ENCODE measurements at regions not wholly inside any gene's neighbourhood (a gene's known extent, or its start where the extent isn't known, plus 50 kb on each side); places are given as distances from the start of the nearest gene placed in this dataset.

- Histone ChIP-seq H3K36me3 (no peaks in the 10 kb centered on the region), H3K27ac (no peak overlapping the region), H3K27me3 (replicated peaks; ENCODE audit: insufficient read depth) (no peaks in the 10 kb centered on the region), H3K4me3 (no peak overlapping the region), H3K9me3 (no peaks in the 10 kb centered on the region), H3K4me1 (ENCODE audit: control insufficient read depth in 1 of 2, low read depth in 2 of 2) (no peaks in the 10 kb centered on the region)
- DNase-seq (ENCODE audit: low spot score) (no peak), ATAC-seq (ENCODE audit: insufficient number of reproducible peaks, low FRiP score, low read depth) (no peak)
- TF ChIP-seq CTCF (IDR thresholded peaks at IDR 0.05) = no peak
These were observed 54.9 kb upstream of the IGF1 start for GRCh38 chr12:102535306-102535705.

- Histone ChIP-seq H3K4me3 (no peak overlapping the region), H3K36me3 (no peaks in the 10 kb centered on the region), H3K27ac (no peak overlapping the region), H3K27me3 (replicated peaks; ENCODE audit: insufficient read depth) (no peaks in the 10 kb centered on the region), H3K4me1 (ENCODE audit: control insufficient read depth in 1 of 2, low read depth in 2 of 2) (no peaks in the 10 kb centered on the region), H3K9me3 (no peaks in the 10 kb centered on the region)
- no peak for DNase-seq (ENCODE audit: low spot score)
- TF ChIP-seq CTCF (IDR thresholded peaks at IDR 0.05) = no peak
- no peak for ATAC-seq (ENCODE audit: insufficient number of reproducible peaks, low FRiP score, low read depth)
These were observed 54.5 kb upstream of the IGF1 start for GRCh38 chr12:102534899-102535298.

- DNase-seq (ENCODE audit: low spot score) (no peak), ATAC-seq (ENCODE audit: insufficient number of reproducible peaks, low FRiP score, low read depth) (no peak)
- Histone ChIP-seq H3K4me1 (ENCODE audit: control insufficient read depth in 1 of 2, low read depth in 2 of 2) (no peaks in the 10 kb centered on the region), H3K27me3 (replicated peaks; ENCODE audit: insufficient read depth) (no peaks in the 10 kb centered on the region), H3K4me3 (no peak overlapping the region), H3K9me3 (no peaks in the 10 kb centered on the region), H3K36me3 (no peaks in the 10 kb centered on the region), H3K27ac (no peak overlapping the region)
- TF ChIP-seq CTCF (IDR thresholded peaks at IDR 0.05) = no peak
These were observed 53.3 kb upstream of the IGF1 start for GRCh38 chr12:102533483-102534215.

All from thoracic aorta (tissue), 2 donors.